Left lung (tissue), 4 donors: ENCODE measurements at regions not wholly inside any gene's neighbourhood (a gene's known extent, or its start where the extent isn't known, plus 50 kb on each side); places are given as distances from the start of the nearest gene placed in this dataset.

Experiments used
- ATAC-seq: fragments of 200-7000 bp; cut with Tn5 transposase; one replicate; pipeline ENCODE4 v1.9.1; 2020; ENCODE audit warnings: moderate library complexity
- DNase-seq, 4 donors: peaks; one replicate each; pipeline ENCODE4 v3.0.0-alpha.2; 2013 to 2020
- H3K27ac ChIP-seq, 2 donors: fragments of 200-600 bp; sonication (generic) in 1 of 2; one replicate each; pipeline versions ENCODE4 v1.5.0 to v1.8.0; 2020 to 2021
- H3K27me3 ChIP-seq, 2 donors: fragments of 200-600 bp; sonication (generic) in 1 of 2; one replicate each; pipeline versions ENCODE4 v1.5.0 to v1.8.0; 2020 to 2021
- H3K36me3 ChIP-seq, 2 donors: fragments of 200-600 bp; sonication (generic) in 1 of 2; one replicate each; pipeline versions ENCODE4 v1.5.0 to v1.8.0; 2020 to 2021
- H3K4me1 ChIP-seq, 2 donors: fragments of 200-600 bp; one replicate each; pipeline ENCODE4 v1.8.0; 2021
- H3K4me3 ChIP-seq, 2 donors: fragments of 200-600 bp; sonication (generic) in 1 of 2; one replicate each; pipeline versions ENCODE4 v1.5.0 to v1.8.0; 2020 to 2021; ENCODE audit warnings: mild to moderate bottlenecking in 1 of 2
- H3K9me3 ChIP-seq, 2 donors: fragments of 200-600 bp; sonication (generic) in 1 of 2; one replicate each; pipeline versions ENCODE4 v1.5.0 to v1.8.0; 2020 to 2021
- CTCF ChIP-seq, 2 donors: fragments of 200-600 bp; sonication (generic) in 1 of 2; IDR thresholded peaks; one replicate each; pipeline versions ENCODE4 v1.5.0 to v1.8.0; 2021; ENCODE audit warnings: antibody characterized with exemption in 2 of 2
- intact Hi-C, 2 donors: fragments of 100-400 bp; cut with DNase I; formaldehyde crosslinking; loops; one replicate each; pipeline versions ENCODE4 v1.11.2 to v1.14.2; 2022
- donor health status: DM: no; HTN: yes; CAD: no.
- donor health status: DM: no; HTN: no; CAD: no.

DNA sequence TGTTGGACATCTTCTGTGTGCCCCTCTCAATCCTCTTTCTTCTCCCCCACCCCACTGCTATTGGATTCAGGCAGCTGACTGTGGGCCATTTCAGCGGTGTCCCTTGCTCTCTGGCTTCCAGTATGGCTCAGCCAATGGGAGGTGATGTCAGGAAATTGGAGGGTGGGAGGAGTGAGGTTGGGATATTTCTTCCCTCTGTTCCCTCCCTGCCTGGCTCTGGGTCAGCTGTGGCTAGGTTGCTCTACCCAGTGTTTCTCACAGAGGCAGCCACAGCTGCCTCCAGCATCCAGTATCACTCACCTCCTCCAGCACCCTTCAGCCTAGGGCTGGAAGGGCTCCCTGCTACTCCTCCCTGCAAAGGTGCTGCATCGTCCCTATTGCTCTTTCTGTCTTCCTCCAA is 423.5 kb downstream of the MIAT start:
- no peaks in the 10 kb centered on the region for H3K9me3 ChIP-seq
- peaks cover 0 to 70% of the 10 kb centered on the region in 2 donors for H3K27me3 ChIP-seq
- no peaks in the 10 kb centered on the region for H3K4me1 ChIP-seq
- no peak for DNase-seq
- TF ChIP-seq CTCF (IDR thresholded peaks at IDR 0.05) = no peak
- no peak overlapping the region for H3K4me3 ChIP-seq
- intact Hi-C loops = loop anchor here in 1 of 2 donors (10.0 kb wide), 1 partner anchor 56 kb away; no protein-coding TSS in a partner anchor
- no peaks in the 10 kb centered on the region for H3K36me3 ChIP-seq
- no peak overlapping the region for H3K27ac ChIP-seq
- ATAC-seq = no peak

GRCh38 chr22:27083610-27084009 is 426.2 kb downstream of the MIAT start:
- peaks cover 0 to 8% of the 10 kb centered on the region in 2 donors for H3K9me3 ChIP-seq
- H3K4me3 ChIP-seq = no peak overlapping the region
- ATAC-seq (no peak), DNase-seq (no peak)
- no peak overlapping the region for H3K27ac ChIP-seq
- intact Hi-C loops = loop anchor here in 1 of 2 donors (10.0 kb wide), 1 partner anchor 59 kb away; no protein-coding TSS in a partner anchor
- no peak for TF ChIP-seq CTCF (IDR thresholded peaks at IDR 0.05)
- no peaks in the 10 kb centered on the region for H3K36me3 ChIP-seq
- H3K27me3 ChIP-seq = peaks cover 0 to 68% of the 10 kb centered on the region in 2 donors
- no peaks in the 10 kb centered on the region for H3K4me1 ChIP-seq

GRCh38 chr22:27084130-27084529 is 426.7 kb downstream of the MIAT start:
- H3K9me3 ChIP-seq = peaks cover 0 to 8% of the 10 kb centered on the region in 2 donors
- no peak overlapping the region for H3K27ac ChIP-seq
- H3K36me3 ChIP-seq = no peaks in the 10 kb centered on the region
- no peaks in the 10 kb centered on the region for H3K4me1 ChIP-seq
- intact Hi-C loops = loop anchor here in 1 of 2 donors (10.0 kb wide), 1 partner anchor 59 kb away; no protein-coding TSS in a partner anchor
- DNase-seq = no peak
- TF ChIP-seq CTCF (IDR thresholded peaks at IDR 0.05) = no peak
- ATAC-seq = no peak
- H3K4me3 ChIP-seq = no peak overlapping the region
- H3K27me3 ChIP-seq = peaks cover 0 to 68% of the 10 kb centered on the region in 2 donors

DNA sequence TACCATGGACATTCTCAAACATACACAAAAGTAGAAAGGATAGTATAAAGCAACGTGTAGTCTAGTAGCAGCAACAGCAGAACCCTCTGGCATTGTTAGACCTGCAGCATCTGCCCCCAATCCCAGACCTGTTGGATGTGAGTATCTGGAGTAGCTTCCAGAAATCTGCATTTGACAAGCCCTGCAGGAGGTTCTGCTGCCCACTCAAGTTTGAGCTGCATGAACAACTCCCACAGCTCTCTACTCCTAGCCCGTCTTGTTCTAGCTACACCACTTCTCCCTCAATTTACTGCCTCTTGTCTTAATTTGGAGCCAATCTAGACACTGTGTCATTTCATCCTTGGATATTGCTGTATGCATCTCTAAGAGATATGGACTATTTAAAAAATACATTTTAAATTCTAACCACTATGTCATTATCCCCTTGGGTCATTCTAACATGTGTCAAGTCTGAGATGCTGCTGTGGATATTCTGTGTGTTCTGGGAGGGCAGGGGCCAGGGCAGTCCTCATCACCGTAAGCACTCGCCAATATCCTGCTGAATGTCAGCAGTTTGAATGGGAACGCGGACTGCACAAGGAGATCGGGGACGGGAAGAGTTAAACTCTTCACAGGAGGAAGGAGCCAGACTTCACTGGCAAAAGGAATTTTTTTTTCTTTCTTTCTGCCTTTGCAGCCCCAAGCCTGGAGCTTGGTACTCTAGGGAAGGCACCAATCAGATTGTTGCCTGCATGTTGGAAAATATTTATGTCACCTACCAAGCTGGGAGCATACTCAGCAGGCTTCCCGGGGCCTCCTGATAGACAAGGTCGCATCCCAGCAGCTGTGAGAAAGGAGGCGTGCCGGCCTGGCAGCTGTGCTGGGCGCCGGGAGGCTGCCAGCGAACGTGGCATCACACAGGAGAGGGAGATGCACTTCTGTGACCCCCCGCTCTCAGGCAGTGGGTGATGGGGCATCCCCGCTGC is 429.0 kb downstream of the MIAT start:
- TF ChIP-seq CTCF (IDR thresholded peaks at IDR 0.05) = no peak
- ATAC-seq = no peak
- no peak overlapping the region for H3K4me3 ChIP-seq
- no peak overlapping the region for H3K27ac ChIP-seq
- peaks cover 0 to 8% of the 10 kb centered on the region in 2 donors for H3K9me3 ChIP-seq
- H3K27me3 ChIP-seq = peaks cover 0 to 63% of the 10 kb centered on the region in 2 donors
- intact Hi-C loops = loop anchor here in 1 of 2 donors (10.0 kb wide), 1 partner anchor 62 kb away; no protein-coding TSS in a partner anchor
- no peaks in the 10 kb centered on the region for H3K36me3 ChIP-seq
- H3K4me1 ChIP-seq = no peaks in the 10 kb centered on the region
- no peak for DNase-seq

GRCh38 chr22:27087051-27087450 is 429.7 kb downstream of the MIAT start:
- no peak for DNase-seq
- Histone ChIP-seq H3K9me3 (peaks cover 0 to 8% of the 10 kb centered on the region in 2 donors), H3K36me3 (no peaks in the 10 kb centered on the region), H3K27ac (no peak overlapping the region), H3K27me3 (peaks cover 0 to 56% of the 10 kb centered on the region in 2 donors), H3K4me1 (no peaks in the 10 kb centered on the region), H3K4me3 (no peak overlapping the region)
- intact Hi-C loops = loop anchor here in 1 of 2 donors (10.0 kb wide), 1 partner anchor 62 kb away; no protein-coding TSS in a partner anchor
- no peak for ATAC-seq
- no peak for TF ChIP-seq CTCF (IDR thresholded peaks at IDR 0.05)
